C1 segment of cervical spinal cord (tissue), 14 donors: ENCODE measurements at regions not wholly inside any gene's neighbourhood (a gene's known extent, or its start where the extent isn't known, plus 50 kb on each side); places are given as distances from the start of the nearest gene placed in this dataset.
"Not testable (repeated sequence)": the region's sequence is repeated elsewhere in the genome, so short reads cannot be mapped to it uniquely, and the experiment has no call there.

Experiments
- DNase-seq, 14 donors: peaks; one replicate each; lab custom pipeline; 2025; lab: John Stamatoyannopoulos, UW

- no peak for DNase-seq
Measured at GRCh38 chr15:62681939-62682896, 360.3 kb upstream of the TPM1 start.

- DNase-seq: not testable (repeated sequence)
Measured at GRCh38 chr15:62683192-62683591, 359.4 kb upstream of the TPM1 start.

DNA sequence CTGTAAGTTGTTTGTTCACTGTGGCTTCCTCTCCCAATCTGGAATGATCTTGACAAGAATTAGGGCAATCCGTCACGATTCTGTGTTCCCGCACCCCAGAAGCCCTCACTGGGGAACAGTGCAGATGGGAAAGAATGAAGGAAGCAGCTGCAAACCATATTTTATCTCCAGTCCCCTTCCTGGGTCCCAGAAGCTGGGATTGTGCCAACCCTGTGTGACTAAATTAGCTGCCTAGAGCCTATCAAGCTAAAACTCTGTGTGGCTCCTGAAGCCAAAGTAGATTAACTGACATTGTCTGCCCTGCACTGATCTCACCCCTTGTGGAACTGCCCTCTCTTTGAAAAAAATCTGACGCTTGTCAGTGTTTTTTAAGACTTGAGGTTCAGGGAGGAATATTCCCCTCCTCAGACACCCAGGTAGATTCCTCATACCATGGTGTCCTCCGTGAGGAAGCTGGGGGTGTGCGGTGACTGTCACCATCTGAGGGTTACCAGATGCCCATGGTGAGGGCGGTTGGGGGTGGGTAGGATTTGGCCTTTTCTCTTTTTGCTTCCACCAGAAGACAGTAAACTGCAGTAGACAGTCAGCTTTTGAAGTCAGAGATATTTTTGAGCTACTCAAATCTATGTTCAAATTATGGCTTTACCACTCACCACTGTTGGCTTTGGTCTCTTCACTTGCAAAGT is 358.3 kb upstream of the TPM1 start:
- no peak for DNase-seq

GRCh38 chr15:62691008-62691407 is 351.5 kb upstream of the TPM1 start:
- DNase-seq: no peak

DNA sequence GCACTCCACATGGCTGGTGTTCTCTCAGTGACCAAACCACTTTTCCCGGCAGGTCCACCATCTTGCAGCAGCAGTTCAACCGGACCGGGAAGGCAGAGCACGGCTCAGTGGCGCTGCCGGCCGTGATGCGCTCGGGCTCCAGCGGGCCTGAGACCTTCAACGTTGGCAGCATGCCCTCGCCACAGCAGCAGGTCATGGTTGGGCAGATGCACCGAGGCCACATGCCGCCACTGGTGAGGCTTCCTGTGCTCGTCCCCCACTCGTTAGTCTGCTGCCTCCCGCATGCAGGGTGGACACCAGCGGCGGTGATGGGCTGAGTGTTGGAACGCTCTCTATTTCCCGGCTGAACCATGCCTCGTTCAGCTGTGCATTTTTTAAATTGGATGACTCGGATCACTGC is 344.9 kb upstream of the TPM1 start:
- DNase-seq: no peak

DNA sequence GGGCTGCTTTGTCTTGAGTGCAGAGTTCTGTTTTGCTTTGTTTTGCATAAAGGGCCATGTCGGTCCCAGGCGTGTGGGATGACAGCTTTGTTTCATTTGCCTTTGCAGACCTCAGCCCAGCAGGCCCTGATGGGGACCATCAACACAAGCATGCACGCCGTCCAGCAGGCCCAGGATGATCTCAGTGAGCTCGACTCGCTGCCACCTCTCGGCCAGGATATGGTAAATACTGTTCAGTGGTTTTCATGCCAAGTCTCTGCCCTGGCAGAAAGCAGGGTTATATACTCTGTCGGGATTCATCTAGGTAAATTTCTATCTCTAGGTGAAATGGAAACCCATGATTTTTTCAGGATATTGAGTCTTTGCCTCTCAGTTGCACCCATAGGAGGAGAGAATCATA is 343.9 kb upstream of the TPM1 start:
- DNase-seq: no peak

DNA sequence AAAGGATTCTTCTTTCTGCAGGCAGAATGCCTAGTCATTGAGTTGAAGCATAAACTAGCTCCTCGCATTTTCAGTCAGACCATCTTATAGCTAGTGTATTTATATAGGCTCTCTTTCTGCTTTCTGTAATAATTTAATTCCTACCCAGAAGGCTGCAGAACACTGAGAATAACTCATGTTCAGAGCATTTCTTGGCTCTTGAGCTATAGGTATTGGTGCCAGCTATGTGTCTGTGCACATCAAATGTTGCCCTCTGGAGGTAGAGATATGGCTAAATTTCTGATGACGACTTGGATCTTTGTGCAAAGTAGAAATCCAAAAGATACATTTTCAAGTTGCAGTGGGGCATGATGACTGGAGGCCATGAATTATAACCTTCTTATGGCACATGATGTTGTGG is 336.2 kb upstream of the TPM1 start:
- DNase-seq: no peak

DNA sequence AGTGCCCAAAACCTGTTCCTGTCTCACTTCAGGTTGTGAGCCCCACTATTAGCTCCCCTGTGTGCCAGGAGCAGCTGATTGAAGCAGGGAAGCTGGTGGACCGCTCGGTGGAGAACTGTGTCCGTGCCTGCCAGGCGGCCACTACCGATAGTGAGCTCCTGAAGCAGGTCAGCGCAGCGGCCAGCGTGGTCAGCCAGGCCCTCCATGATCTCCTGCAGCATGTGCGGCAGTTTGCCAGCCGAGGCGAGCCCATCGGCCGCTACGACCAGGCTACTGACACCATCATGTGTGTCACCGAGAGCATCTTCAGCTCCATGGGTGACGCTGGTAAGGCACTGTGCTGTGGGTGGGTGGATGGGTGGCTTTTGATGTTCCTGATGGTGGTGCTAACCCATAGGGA is 334.1 kb upstream of the TPM1 start:
- DNase-seq: no peak

DNA sequence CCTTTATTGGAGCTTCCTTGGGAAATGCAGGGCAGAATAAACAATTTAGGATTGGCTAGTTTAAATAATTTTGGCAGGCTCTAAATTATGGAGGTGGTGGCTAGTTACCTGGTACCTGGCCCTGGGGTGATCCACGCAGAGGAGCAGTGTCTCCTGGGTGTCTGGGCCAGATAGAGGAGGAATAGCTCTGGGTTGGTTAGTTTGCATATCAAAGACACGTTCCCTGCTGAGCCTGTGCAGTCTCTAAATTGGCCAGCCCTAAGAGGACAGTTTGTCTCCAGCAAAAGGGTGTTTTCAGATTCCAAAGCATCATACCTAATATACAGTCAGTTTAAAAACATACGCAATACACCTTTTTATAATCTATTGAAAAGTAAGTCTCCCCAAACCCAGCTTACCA is 333.3 kb upstream of the TPM1 start:
- DNase-seq: no peak

- DNase-seq: no peak
Measured at GRCh38 chr15:62711691-62712454, 330.7 kb upstream of the TPM1 start.

DNA sequence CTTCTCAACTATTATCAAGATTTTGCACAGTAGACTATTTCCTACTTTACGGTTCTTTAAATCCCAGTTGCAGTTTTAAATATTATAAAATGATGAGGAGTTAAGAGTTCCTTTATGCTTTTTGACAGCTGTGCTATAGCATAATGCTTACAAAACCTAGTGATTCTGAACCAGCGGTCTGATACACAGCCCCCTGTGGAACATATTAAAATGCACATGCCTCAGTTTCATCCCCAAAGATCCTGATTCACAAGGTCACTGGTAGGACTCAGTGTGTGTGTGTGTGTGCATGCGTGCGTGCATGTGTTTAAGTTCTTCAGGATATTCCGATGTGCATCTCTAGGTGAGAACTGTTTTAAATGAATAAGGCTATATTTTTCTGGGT is 330.1 kb upstream of the TPM1 start:
- no peak for DNase-seq

DNA sequence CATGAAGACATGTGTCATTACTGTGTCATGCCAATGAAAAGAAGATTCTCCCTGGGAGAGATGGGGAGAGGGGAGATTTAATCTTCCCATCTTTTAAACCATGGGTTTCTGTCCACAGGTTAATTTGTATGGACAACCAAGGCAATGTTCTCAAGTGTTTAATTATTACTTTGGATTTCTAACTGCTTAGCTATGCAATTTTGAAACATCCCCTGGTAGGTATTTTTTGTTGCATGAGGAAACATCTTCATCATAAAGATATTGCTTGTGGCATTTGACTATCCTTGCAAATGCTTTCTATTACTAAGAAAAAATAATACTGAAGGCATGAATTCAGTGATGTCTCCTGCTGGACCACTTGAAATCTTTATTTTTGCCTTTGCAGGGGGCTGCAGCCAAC is 326.6 kb upstream of the TPM1 start:
- DNase-seq: no peak

DNA sequence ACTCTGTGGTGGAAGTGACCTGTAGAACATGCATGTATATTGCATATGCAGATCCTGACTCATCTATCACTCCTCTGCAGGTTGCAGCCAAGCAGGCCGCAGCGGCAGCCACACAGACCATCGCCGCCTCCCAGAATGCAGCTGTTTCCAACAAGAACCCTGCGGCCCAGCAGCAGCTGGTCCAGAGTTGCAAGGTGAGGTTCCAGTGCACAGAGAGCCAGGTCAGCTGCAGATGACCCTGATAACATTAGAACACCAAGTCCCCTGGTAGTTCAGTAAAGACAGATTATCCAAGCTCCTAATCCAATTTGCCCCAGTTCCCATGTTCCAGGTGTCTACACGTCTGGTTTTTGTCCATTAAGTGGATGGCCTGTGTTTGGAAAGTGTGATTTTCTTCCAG is 325.1 kb upstream of the TPM1 start:
- no peak for DNase-seq

DNA sequence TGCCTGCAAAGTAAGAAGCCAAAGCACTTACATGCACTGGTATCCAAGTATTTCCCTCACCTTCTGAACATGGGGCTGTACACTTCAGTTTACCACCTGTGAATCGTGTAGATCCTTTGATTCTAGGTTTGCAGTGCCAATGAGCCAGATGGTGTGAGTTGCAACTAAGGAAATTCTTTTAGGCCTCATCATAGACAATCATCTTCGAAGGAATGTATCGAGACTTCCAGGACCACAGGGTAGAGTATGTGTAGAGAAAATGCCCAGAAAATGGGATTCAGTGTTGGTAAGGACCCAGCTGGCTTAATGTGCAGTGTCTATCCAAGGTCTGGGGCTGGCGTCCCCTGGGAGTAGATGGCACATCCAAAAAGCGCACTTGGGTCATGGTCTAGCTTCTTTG is 323.2 kb upstream of the TPM1 start:
- no peak for DNase-seq

GRCh38 chr15:62722237-62722636 is 320.3 kb upstream of the TPM1 start:
- no peak for DNase-seq

DNA sequence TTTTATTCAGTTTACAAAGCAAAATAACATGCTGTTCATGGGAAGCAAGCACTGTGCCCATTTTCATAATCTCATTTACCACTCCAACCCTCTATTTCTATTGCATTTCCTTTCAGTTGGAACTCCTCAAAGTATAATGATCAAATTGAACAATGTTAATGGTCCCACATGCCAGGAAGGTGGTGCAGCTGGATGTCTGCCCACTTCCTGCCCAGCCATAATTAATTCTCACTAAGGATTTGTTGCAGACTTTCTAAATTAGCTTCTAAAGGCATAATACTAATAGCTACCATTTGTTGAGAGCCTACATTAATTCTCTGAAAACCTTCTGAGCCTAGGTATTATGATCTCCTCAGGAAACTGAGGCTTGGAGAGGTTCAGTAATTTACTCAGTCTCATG is 316.1 kb upstream of the TPM1 start:
- no peak for DNase-seq

DNA sequence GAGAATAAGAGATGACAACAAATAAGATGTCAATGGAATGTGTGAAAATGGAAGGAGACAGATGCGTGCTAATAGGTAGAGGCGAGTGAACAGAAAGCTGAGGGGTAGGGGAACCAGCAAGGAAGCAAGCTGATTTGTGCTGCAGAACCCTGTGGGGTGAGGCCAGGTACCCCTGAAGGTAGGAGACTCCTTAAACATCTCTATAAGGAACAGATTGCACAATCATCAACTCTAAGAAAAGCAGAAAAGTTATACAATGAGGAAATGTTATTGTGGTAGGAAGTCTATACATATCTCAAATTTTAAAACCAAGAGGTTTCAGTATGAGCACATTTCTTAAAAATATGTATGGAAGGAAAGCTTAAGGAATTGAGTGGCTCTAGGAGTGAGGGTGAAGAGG is 315.0 kb upstream of the TPM1 start:
- DNase-seq: no peak

DNA sequence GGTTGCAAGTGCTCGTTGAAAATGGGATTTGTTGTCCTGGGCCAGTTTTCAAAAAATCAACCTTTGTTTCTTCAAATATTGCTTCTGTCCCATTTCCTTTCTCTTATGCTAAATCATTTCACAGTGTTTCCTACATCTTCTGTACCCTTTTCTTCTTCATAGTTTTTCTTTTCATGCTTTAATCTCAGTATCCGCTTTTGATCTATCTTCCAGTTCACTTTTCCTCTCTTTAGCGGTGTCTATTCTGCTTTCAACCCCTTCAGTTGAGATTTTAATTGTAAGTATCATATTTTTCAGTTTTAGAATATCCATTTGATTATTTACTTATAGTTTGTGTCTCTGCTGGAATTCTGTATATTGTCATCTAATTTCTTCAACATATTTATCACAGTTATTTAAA is 311.7 kb upstream of the TPM1 start:
- DNase-seq: no peak

- DNase-seq: no peak
Measured at GRCh38 chr15:62732078-62732477, 310.5 kb upstream of the TPM1 start.

- no peak for DNase-seq
Measured at GRCh38 chr15:62734706-62735105, 307.8 kb upstream of the TPM1 start.

DNA sequence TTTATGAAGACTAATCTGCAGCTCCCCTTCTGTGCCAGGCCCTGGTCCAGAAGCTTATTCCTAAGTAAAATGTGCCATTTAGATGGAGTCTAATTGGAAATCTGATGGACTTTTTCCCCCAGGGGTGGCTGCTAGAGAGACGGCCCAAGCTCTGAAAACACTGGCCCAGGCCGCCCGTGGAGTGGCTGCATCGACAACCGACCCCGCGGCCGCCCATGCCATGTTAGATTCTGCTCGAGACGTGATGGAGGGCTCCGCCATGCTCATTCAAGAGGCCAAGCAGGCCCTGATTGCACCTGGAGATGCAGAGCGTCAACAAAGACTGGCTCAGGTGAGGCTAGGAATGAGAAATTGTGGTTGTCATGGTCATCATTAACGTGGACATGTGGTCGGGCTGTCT is 305.8 kb upstream of the TPM1 start:
- DNase-seq: no peak

DNA sequence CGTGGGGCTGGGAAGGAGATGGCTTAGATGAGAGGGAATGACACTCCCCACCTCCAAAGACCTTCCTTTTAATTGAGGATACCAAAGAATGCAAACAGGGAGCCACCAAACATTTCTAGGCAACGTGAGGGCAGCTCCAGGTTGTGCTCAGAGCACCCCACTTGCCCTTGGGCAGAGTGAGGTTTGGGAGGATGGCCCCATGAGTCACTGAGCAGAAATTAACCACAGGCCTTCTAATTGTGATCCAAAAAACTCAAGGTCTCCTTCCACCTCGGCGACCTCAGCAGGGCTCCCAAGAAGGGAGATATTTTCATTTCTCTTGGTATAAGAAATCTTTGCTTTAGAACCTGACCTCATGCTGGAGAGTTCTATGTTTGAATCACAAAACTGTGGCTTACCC is 305.0 kb upstream of the TPM1 start:
- no peak for DNase-seq
